ENCODE measurements at regions not wholly inside any gene's neighbourhood (a gene's known extent, or its start where the extent isn't known, plus 50 kb on each side); places are given as distances from the start of the nearest gene placed in this dataset.

- H3K9me3 ChIP-seq (ENCODE audit: control insufficient read depth, insufficient read depth, low read depth, low read length), result no peaks in the 10 kb centered on the region
- no peak for TF ChIP-seq EZH2 (IDR thresholded peaks at IDR 0.05; ENCODE audit: low read length, missing control alignments)
- no peak for TF ChIP-seq CTCF (conservative IDR thresholded peaks at IDR 0.05 in 1 of 2, IDR thresholded peaks at IDR 0.05 in 1 of 2; ENCODE audit: low read depth in 1 of 2, low read length in 2 of 2)
- H3K79me2 ChIP-seq (ENCODE audit: control insufficient read depth, insufficient read depth, low read length), result no peaks in the 10 kb centered on the region
- no peak overlapping the region for H3K4me2 ChIP-seq (ENCODE audit: extremely low read depth, insufficient read depth, low read length)
- no peaks in the 10 kb centered on the region for H3K27me3 ChIP-seq (ENCODE audit: control insufficient read depth, insufficient read depth, low read length)
- no peak overlapping the region for H3K27ac ChIP-seq (ENCODE audit: insufficient read depth, low read length)
- DNase-seq (ENCODE audit: low read depth in 2 of 2), result no peak
- no peaks in the 10 kb centered on the region for H3K36me3 ChIP-seq (ENCODE audit: control insufficient read depth, insufficient read depth, low read length)
- H3K4me3 ChIP-seq (replicated peaks in 1 of 4; ENCODE audit: control extremely low read depth in 1 of 4, insufficient read depth in 1 of 4, low read depth in 3 of 4, low read length in 4 of 4), result no peak overlapping the region
- H3K9ac ChIP-seq (ENCODE audit: insufficient read depth, low read length), result no peak overlapping the region
- peaks cover 2% of the 10 kb centered on the region for H3K4me1 ChIP-seq (ENCODE audit: control insufficient read depth, extremely low read depth, insufficient read depth, low read length)
- H2AFZ ChIP-seq (ENCODE audit: low read length), result no peak overlapping the region
- H4K20me1 ChIP-seq (ENCODE audit: control insufficient read depth, extremely low read depth, insufficient read depth, low read length), result no peaks in the 10 kb centered on the region
These were observed 51.3 kb downstream of the OR10H4 start for GRCh38 chr19:16000024-16000663.

- Histone ChIP-seq H3K9ac (ENCODE audit: insufficient read depth, low read length) (no peak overlapping the region), H3K4me3 (replicated peaks in 1 of 4; ENCODE audit: control extremely low read depth in 1 of 4, insufficient read depth in 1 of 4, low read depth in 3 of 4, low read length in 4 of 4) (peak overlapping the region; percentile 20 to 53 (median 36)), H3K4me1 (ENCODE audit: control insufficient read depth, extremely low read depth, insufficient read depth, low read length) (peaks cover 2% of the 10 kb centered on the region), H4K20me1 (ENCODE audit: control insufficient read depth, extremely low read depth, insufficient read depth, low read length) (no peaks in the 10 kb centered on the region), H3K79me2 (ENCODE audit: control insufficient read depth, insufficient read depth, low read length) (no peaks in the 10 kb centered on the region), H3K27me3 (ENCODE audit: control insufficient read depth, insufficient read depth, low read length) (no peaks in the 10 kb centered on the region), H3K27ac (ENCODE audit: insufficient read depth, low read length) (no peak overlapping the region), H3K9me3 (ENCODE audit: control insufficient read depth, insufficient read depth, low read depth, low read length) (no peaks in the 10 kb centered on the region), H2AFZ (ENCODE audit: low read length) (peak overlapping the region; percentile 65), H3K4me2 (ENCODE audit: extremely low read depth, insufficient read depth, low read length) (peak overlapping the region; percentile 34), H3K36me3 (ENCODE audit: control insufficient read depth, insufficient read depth, low read length) (no peaks in the 10 kb centered on the region)
- TF ChIP-seq EZH2 (IDR thresholded peaks at IDR 0.05; ENCODE audit: low read length, missing control alignments), result no peak
- no peak for TF ChIP-seq CTCF (conservative IDR thresholded peaks at IDR 0.05 in 1 of 2, IDR thresholded peaks at IDR 0.05 in 1 of 2; ENCODE audit: low read depth in 1 of 2, low read length in 2 of 2)
- peak; percentile 21 to 84 for DNase-seq (ENCODE audit: low read depth in 2 of 2)
These were observed 52.9 kb downstream of the OR10H4 start for GRCh38 chr19:16001481-16002312.
